WTC11 (cell line): ENCODE measurements at regions not wholly inside any gene's neighbourhood (a gene's known extent, or its start where the extent isn't known, plus 50 kb on each side); places are given as distances from the start of the nearest gene placed in this dataset.

Experiments
- ATAC-seq: fragments of 200-7000 bp; cut with Tn5 transposase; 2 replicates; pipeline ENCODE4 v1.10.0; 2021; ENCODE audit warnings: mild to moderate bottlenecking, moderate library complexity
- CTCF ChIA-PET: fragments of 300-600 bp; sonication (Branson Sonifier 250); formaldehyde crosslinking; loops from one replicate; lab custom pipeline; 2021; ENCODE audit warnings: antibody characterized with exemption; lab: Charles Lee
- POLR2A ChIA-PET: fragments of 350-600 bp; sonication (Branson Sonifier 250); formaldehyde crosslinking; loops from one replicate; lab custom pipeline; 2021; ENCODE audit warnings: antibody characterized with exemption; lab: Charles Lee
- DNase-seq: peaks from one replicate; pipeline ENCODE4 v3.0.0; 2021; ENCODE audit warnings: low spot score
- H3K27ac Mint-ChIP-seq: 2 replicates; pipeline ENCODE4 v1.8.0; 2021; ENCODE audit warnings: mixed read lengths
- H3K27me3 Mint-ChIP-seq: 2 replicates; pipeline ENCODE4 v1.8.0; 2021; ENCODE audit warnings: low read depth, mild to moderate bottlenecking, moderate library complexity, mixed read lengths
- H3K36me3 Mint-ChIP-seq: 2 replicates; pipeline ENCODE4 v1.8.0; 2021; ENCODE audit warnings: mixed read lengths
- H3K4me1 Mint-ChIP-seq: 2 replicates; pipeline ENCODE4 v1.8.0; 2022; ENCODE audit warnings: mixed read lengths
- H3K4me3 Mint-ChIP-seq: 2 replicates; pipeline ENCODE4 v1.8.0; 2021; ENCODE audit warnings: mild to moderate bottlenecking, moderate library complexity, mixed read lengths
- H3K9me3 Mint-ChIP-seq: 2 replicates; pipeline ENCODE4 v1.8.0; 2021; ENCODE audit warnings: mixed read lengths
- FOXJ3 ChIP-seq: sonication (generic); formaldehyde crosslinking; IDR thresholded peaks from 2 replicates; pipeline ENCODE4 v1.9.0; 2021; ENCODE audit warnings: missing genetic modification reagents, mild to moderate bottlenecking, borderline replicate concordance
- OVOL2 ChIP-seq: fragments of 250-450 bp; sonication (Bioruptor Pico); IDR thresholded peaks from 2 replicates; pipeline ENCODE4 v1.9.0; 2021; ENCODE audit warnings: mild to moderate bottlenecking, borderline replicate concordance
- SOX15 ChIP-seq: fragments of 250-450 bp; sonication (Bioruptor Pico); IDR thresholded peaks from 2 replicates; pipeline ENCODE4 v1.9.0; 2021; ENCODE audit warnings: mild to moderate bottlenecking
- TCF7 ChIP-seq: sonication (generic); formaldehyde crosslinking; IDR thresholded peaks from 2 replicates; pipeline ENCODE4 v1.8.0; 2022; ENCODE audit warnings: mild to moderate bottlenecking, low read depth, missing genetic modification reagents, moderate library complexity
- ZBTB21 ChIP-seq: sonication (generic); formaldehyde crosslinking; IDR thresholded peaks from 2 replicates; pipeline ENCODE4 v1.8.1; 2023; ENCODE audit warnings: mild to moderate bottlenecking, missing genetic modification reagents, borderline replicate concordance
- ZNF219 ChIP-seq: sonication (generic); formaldehyde crosslinking; IDR thresholded peaks from 2 replicates; pipeline ENCODE4 v1.8.0; 2023; ENCODE audit warnings: missing genetic modification reagents, mild to moderate bottlenecking, borderline replicate concordance
- TF ChIP-seq, protein P1 (sequence below): sonication (generic); formaldehyde crosslinking; IDR thresholded peaks from 2 replicates; pipeline ENCODE4 v1.8.1; 2022; ENCODE audit warnings: low read depth, mild to moderate bottlenecking, moderate library complexity, missing genetic modification reagents, borderline replicate concordance
- TF ChIP-seq, protein P2 (sequence below): sonication (generic); formaldehyde crosslinking; IDR thresholded peaks from 2 replicates; pipeline ENCODE4 v1.8.0; 2023; ENCODE audit warnings: missing genetic modification reagents, mild to moderate bottlenecking, borderline replicate concordance
- TF ChIP-seq, protein P3 (sequence below): fragments of 250-450 bp; sonication (Bioruptor Pico); conservative IDR thresholded peaks from 2 replicates; pipeline ENCODE4 v1.9.0; 2021; ENCODE audit warnings: mild to moderate bottlenecking
- TF ChIP-seq, protein P4 (sequence below): sonication (generic); formaldehyde crosslinking; IDR thresholded peaks from 2 replicates; pipeline ENCODE4 v1.8.1; 2023; ENCODE audit warnings: mild to moderate bottlenecking, moderate library complexity, missing genetic modification reagents
- TF ChIP-seq, protein P5 (sequence below): sonication (generic); formaldehyde crosslinking; IDR thresholded peaks from 2 replicates; pipeline ENCODE4 v1.8.1; 2023; ENCODE audit warnings: mild to moderate bottlenecking, missing genetic modification reagents, borderline replicate concordance
- TF ChIP-seq, protein P6 (sequence below): sonication (generic); formaldehyde crosslinking; IDR thresholded peaks from 2 replicates; pipeline ENCODE4 v1.8.0; 2022; ENCODE audit warnings: mild to moderate bottlenecking, missing genetic modification reagents

DNA sequence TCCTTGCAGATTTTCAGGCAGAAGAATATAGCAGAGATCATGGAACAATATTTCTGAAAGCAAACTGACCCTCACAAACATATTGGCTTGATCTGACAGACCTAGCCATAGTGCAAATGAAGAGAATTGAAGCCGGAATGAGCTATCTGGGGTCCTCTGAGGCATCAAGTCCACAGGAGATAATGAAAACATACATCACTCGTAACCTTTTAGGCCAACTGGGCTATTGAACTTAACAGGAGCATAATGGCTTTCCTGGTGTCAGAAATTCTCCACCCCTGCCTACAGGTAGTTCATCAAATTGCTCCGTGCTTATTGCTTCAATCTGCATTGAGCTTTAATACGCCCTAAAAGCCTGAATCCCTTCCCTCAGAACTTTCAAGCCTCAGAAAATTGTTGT, 1414.6 kb upstream of the TENM4 start:
- Mint-ChIP-seq H3K27ac (no peak overlapping the region), H3K27me3 (no peaks in the 10 kb centered on the region), H3K36me3 (no peaks in the 10 kb centered on the region), H3K4me1 (0 out of 2 replicates have a peak, but pooled peaks cover 3% of the 10 kb centered on the region), H3K4me3 (no peak overlapping the region), H3K9me3 (peaks cover 4% of the 10 kb centered on the region; the same call in 1 of the 2 replicates)
- ChIA-PET CTCF (interaction anchor here (0.6 kb wide), 1 partner anchor 128 kb away, joined by 3 read pairs; no protein-coding TSS in a partner anchor), POLR2A (no interaction called here)
- DNase-seq (no peak), ATAC-seq (no peak)
- TF ChIP-seq ZNF219 (CRISPR knock-in tag) = no peak
- TF ChIP-seq SOX15 (CRISPR knock-in tag) = no peak
- TF ChIP-seq ZBTB21 (CRISPR knock-in tag) = no peak
- TF ChIP-seq, protein P1, sequence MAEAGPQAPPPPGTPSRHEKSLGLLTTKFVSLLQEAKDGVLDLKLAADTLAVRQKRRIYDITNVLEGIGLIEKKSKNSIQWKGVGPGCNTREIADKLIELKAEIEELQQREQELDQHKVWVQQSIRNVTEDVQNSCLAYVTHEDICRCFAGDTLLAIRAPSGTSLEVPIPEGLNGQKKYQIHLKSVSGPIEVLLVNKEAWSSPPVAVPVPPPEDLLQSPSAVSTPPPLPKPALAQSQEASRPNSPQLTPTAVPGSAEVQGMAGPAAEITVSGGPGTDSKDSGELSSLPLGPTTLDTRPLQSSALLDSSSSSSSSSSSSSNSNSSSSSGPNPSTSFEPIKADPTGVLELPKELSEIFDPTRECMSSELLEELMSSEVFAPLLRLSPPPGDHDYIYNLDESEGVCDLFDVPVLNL (CRISPR knock-in tag) = no peak
- TF ChIP-seq FOXJ3 = no peak
- TF ChIP-seq, protein P2, sequence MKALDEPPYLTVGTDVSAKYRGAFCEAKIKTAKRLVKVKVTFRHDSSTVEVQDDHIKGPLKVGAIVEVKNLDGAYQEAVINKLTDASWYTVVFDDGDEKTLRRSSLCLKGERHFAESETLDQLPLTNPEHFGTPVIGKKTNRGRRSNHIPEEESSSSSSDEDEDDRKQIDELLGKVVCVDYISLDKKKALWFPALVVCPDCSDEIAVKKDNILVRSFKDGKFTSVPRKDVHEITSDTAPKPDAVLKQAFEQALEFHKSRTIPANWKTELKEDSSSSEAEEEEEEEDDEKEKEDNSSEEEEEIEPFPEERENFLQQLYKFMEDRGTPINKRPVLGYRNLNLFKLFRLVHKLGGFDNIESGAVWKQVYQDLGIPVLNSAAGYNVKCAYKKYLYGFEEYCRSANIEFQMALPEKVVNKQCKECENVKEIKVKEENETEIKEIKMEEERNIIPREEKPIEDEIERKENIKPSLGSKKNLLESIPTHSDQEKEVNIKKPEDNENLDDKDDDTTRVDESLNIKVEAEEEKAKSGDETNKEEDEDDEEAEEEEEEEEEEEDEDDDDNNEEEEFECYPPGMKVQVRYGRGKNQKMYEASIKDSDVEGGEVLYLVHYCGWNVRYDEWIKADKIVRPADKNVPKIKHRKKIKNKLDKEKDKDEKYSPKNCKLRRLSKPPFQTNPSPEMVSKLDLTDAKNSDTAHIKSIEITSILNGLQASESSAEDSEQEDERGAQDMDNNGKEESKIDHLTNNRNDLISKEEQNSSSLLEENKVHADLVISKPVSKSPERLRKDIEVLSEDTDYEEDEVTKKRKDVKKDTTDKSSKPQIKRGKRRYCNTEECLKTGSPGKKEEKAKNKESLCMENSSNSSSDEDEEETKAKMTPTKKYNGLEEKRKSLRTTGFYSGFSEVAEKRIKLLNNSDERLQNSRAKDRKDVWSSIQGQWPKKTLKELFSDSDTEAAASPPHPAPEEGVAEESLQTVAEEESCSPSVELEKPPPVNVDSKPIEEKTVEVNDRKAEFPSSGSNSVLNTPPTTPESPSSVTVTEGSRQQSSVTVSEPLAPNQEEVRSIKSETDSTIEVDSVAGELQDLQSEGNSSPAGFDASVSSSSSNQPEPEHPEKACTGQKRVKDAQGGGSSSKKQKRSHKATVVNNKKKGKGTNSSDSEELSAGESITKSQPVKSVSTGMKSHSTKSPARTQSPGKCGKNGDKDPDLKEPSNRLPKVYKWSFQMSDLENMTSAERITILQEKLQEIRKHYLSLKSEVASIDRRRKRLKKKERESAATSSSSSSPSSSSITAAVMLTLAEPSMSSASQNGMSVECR (CRISPR knock-in tag) = no peak
- TF ChIP-seq, protein P3, sequence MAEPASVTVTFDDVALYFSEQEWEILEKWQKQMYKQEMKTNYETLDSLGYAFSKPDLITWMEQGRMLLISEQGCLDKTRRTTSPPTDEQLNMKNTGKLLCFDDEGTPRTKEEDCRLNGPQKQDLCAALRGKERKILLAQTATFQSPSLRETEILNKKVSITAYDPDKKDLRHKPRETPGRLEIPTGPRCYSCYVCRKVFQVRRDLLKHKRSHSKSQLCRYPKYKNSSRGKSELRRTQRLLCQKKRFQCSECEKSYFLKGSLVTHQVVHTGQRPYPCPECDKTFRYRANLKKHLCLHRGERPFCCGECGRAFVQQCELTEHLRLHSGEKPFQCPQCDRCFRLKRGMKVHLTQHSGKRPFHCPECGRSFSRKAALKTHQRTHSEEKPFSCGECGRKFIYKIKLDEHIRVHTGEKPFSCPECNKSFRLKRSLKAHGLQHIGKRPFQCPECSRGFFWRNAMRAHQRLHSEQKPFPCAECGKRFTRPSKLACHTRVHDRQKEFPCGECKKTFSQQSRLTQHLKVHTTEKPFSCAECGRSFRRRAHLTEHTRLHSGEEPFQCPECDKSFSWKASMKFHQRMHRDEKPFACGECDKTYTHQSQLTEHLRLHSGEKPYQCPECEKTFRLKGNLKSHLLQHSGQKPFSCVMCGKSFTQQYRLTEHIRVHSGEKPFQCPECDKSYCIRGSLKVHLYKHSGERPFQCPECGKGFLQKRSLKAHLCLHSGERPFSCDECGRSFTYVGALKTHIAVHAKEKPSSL (CRISPR knock-in tag) = no peak
- TF ChIP-seq, protein P4, sequence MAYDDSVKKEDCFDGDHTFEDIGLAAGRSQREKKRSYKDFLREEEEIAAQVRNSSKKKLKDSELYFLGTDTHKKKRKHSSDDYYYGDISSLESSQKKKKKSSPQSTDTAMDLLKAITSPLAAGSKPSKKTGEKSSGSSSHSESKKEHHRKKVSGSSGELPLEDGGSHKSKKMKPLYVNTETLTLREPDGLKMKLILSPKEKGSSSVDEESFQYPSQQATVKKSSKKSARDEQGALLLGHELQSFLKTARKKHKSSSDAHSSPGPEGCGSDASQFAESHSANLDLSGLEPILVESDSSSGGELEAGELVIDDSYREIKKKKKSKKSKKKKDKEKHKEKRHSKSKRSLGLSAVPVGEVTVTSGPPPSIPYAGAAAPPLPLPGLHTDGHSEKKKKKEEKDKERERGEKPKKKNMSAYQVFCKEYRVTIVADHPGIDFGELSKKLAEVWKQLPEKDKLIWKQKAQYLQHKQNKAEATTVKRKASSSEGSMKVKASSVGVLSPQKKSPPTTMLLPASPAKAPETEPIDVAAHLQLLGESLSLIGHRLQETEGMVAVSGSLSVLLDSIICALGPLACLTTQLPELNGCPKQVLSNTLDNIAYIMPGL = no peak
- TF ChIP-seq, protein P5, sequence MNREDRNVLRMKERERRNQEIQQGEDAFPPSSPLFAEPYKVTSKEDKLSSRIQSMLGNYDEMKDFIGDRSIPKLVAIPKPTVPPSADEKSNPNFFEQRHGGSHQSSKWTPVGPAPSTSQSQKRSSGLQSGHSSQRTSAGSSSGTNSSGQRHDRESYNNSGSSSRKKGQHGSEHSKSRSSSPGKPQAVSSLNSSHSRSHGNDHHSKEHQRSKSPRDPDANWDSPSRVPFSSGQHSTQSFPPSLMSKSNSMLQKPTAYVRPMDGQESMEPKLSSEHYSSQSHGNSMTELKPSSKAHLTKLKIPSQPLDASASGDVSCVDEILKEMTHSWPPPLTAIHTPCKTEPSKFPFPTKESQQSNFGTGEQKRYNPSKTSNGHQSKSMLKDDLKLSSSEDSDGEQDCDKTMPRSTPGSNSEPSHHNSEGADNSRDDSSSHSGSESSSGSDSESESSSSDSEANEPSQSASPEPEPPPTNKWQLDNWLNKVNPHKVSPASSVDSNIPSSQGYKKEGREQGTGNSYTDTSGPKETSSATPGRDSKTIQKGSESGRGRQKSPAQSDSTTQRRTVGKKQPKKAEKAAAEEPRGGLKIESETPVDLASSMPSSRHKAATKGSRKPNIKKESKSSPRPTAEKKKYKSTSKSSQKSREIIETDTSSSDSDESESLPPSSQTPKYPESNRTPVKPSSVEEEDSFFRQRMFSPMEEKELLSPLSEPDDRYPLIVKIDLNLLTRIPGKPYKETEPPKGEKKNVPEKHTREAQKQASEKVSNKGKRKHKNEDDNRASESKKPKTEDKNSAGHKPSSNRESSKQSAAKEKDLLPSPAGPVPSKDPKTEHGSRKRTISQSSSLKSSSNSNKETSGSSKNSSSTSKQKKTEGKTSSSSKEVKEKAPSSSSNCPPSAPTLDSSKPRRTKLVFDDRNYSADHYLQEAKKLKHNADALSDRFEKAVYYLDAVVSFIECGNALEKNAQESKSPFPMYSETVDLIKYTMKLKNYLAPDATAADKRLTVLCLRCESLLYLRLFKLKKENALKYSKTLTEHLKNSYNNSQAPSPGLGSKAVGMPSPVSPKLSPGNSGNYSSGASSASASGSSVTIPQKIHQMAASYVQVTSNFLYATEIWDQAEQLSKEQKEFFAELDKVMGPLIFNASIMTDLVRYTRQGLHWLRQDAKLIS (CRISPR knock-in tag) = no peak
- no peak for TF ChIP-seq OVOL2 (CRISPR knock-in tag)

DNA sequence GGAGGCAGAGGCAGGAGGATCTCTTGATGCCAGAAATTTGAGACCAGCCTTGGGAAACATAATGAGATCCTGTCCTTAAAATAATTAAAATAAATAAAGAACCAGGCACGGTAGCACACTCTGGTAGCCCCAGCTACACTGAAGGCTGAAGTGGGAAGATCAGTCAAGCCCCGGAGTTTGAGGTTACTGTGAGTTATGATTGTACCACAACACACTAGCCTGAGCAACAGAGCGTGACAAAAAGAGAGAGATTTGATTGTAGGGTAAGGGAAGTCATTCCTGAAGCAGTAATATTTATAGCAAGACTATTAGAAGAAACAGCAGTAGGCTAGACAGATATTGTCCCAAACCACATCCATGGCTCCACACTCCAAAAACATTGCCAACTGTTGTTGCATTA, 1408.4 kb upstream of the TENM4 start:
- no peaks in the 10 kb centered on the region for H3K27me3 Mint-ChIP-seq
- no peak for ATAC-seq
- DNase-seq = no peak
- no peaks in the 10 kb centered on the region for H3K36me3 Mint-ChIP-seq
- H3K4me3 Mint-ChIP-seq = no peak overlapping the region
- ChIA-PET POLR2A (no interaction called here), CTCF (no interaction called here)
- H3K9me3 Mint-ChIP-seq = no peaks in the 10 kb centered on the region
- no peak overlapping the region for H3K27ac Mint-ChIP-seq
- H3K4me1 Mint-ChIP-seq = no peaks in the 10 kb centered on the region
- TF ChIP-seq, protein P2 (CRISPR knock-in tag) = no peak
- TF ChIP-seq TCF7 (no peak), FOXJ3 (no peak)
- TF ChIP-seq, protein P6, sequence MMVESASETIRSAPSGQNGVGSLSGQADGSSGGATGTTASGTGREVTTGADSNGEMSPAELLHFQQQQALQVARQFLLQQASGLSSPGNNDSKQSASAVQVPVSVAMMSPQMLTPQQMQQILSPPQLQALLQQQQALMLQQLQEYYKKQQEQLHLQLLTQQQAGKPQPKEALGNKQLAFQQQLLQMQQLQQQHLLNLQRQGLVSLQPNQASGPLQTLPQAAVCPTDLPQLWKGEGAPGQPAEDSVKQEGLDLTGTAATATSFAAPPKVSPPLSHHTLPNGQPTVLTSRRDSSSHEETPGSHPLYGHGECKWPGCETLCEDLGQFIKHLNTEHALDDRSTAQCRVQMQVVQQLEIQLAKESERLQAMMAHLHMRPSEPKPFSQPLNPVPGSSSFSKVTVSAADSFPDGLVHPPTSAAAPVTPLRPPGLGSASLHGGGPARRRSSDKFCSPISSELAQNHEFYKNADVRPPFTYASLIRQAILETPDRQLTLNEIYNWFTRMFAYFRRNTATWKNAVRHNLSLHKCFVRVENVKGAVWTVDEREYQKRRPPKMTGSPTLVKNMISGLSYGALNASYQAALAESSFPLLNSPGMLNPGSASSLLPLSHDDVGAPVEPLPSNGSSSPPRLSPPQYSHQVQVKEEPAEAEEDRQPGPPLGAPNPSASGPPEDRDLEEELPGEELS = no peak
